ENCODE measurements at regions not wholly inside any gene's neighbourhood (a gene's known extent, or its start where the extent isn't known, plus 50 kb on each side); places are given as distances from the start of the nearest gene placed in this dataset.
A peak's percentile ranks its signal among the peaks of the same experiment; 100 is the strongest.

GRCh38 chr2:196315388-196316049, 144.1 kb upstream of the STK17B start:
- DNase-seq (ENCODE audit: low read depth in 2 of 2): no peak

- DNase-seq (ENCODE audit: low read depth in 2 of 2): no peak
These were observed 144.7 kb upstream of the STK17B start for GRCh38 chr2:196316050-196316430.

GRCh38 chr2:196318517-196319377, 147.4 kb upstream of the STK17B start:
- DNase-seq (ENCODE audit: low read depth in 2 of 2): no peak

GRCh38 chr2:196322973-196323810, 151.8 kb upstream of the STK17B start:
- no peak for DNase-seq (ENCODE audit: low read depth in 2 of 2)

GRCh38 chr2:196324211-196324610, 152.8 kb upstream of the STK17B start:
- no peak for DNase-seq (ENCODE audit: low read depth in 2 of 2)

- DNase-seq (ENCODE audit: low read depth in 2 of 2): no peak
These were observed 156.8 kb upstream of the STK17B start for GRCh38 chr2:196328088-196328680.

GRCh38 chr2:196329959-196330358, 158.6 kb upstream of the STK17B start:
- no peak for DNase-seq (ENCODE audit: low read depth in 2 of 2)

GRCh38 chr2:196330645-196331044, 159.3 kb upstream of the STK17B start:
- DNase-seq (ENCODE audit: low read depth in 2 of 2): no peak

- DNase-seq (ENCODE audit: low read depth in 2 of 2): no peak
These were observed 159.8 kb upstream of the STK17B start for GRCh38 chr2:196331143-196331542.

- DNase-seq (ENCODE audit: low read depth in 2 of 2): no peak
These were observed 160.5 kb upstream of the STK17B start for GRCh38 chr2:196331851-196332250.

- no peak for DNase-seq (ENCODE audit: low read depth in 2 of 2)
These were observed 162.0 kb upstream of the STK17B start for GRCh38 chr2:196333397-196333796.

GRCh38 chr2:196334710-196335109, 163.3 kb upstream of the STK17B start:
- DNase-seq (ENCODE audit: low read depth in 2 of 2): no peak

GRCh38 chr2:196335221-196335634, 163.8 kb upstream of the STK17B start:
- no peak for DNase-seq (ENCODE audit: low read depth in 2 of 2)

- no peak for DNase-seq (ENCODE audit: low read depth in 2 of 2)
These were observed 164.8 kb upstream of the STK17B start for GRCh38 chr2:196336207-196336606.

GRCh38 chr2:196336715-196337114, 165.3 kb upstream of the STK17B start:
- no peak for DNase-seq (ENCODE audit: low read depth in 2 of 2)

- DNase-seq (ENCODE audit: low read depth in 2 of 2): peak in 1 of 2 donors; percentile 7
These were observed 166.0 kb upstream of the STK17B start for GRCh38 chr2:196337208-196337953.

- no peak for DNase-seq (ENCODE audit: low read depth in 2 of 2)
These were observed 167.1 kb upstream of the STK17B start for GRCh38 chr2:196338440-196338839.

- no peak for DNase-seq (ENCODE audit: low read depth in 2 of 2)
These were observed 170.0 kb upstream of the STK17B start for GRCh38 chr2:196341277-196341841.

GRCh38 chr2:196344397-196344796, 173.0 kb upstream of the STK17B start:
- DNase-seq (ENCODE audit: low read depth in 2 of 2): no peak

GRCh38 chr2:196353717-196354116, 182.3 kb upstream of the STK17B start:
- no peak for DNase-seq (ENCODE audit: low read depth in 2 of 2)

GRCh38 chr2:196354186-196354585, 182.8 kb upstream of the STK17B start:
- no peak for DNase-seq (ENCODE audit: low read depth in 2 of 2)

All from stimulated activated CD4-positive, alpha-beta T cell treated with anti-CD3 and anti-CD28 coated beads, Interleukin-4, amount 100 ng/mL, for 48 hours (primary cell).